LNCAP (cell line): ENCODE measurements at regions not wholly inside any gene's neighbourhood (a gene's known extent, or its start where the extent isn't known, plus 50 kb on each side); places are given as distances from the start of the nearest gene placed in this dataset.

Source experiments
- TF ChIP-seq, protein P1 (sequence below): fragments of 450-650 bp; IDR thresholded peaks from 2 replicates; pipeline ENCODE4 v1.5.1; 2017; ENCODE audit warnings: mild to moderate bottlenecking

DNA sequence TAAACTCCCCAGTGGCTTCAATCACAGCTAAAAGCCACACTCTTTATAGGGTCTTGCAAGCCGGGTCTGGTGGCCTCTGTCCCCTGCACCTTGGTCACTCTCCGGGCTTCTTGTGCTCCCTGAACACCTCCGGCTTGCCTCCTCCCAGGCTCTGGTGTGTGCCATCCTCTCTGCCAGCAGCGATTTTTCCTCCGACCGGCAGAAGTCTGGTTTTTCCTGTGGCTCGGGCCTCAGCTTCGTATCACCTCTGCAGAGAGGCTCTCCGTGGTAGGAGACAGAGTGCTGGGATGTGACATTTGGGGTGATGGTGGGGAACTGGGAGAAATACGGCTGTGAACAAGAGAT is 58.8 kb upstream of the HPCAL1 start:
- TF ChIP-seq, protein P1, sequence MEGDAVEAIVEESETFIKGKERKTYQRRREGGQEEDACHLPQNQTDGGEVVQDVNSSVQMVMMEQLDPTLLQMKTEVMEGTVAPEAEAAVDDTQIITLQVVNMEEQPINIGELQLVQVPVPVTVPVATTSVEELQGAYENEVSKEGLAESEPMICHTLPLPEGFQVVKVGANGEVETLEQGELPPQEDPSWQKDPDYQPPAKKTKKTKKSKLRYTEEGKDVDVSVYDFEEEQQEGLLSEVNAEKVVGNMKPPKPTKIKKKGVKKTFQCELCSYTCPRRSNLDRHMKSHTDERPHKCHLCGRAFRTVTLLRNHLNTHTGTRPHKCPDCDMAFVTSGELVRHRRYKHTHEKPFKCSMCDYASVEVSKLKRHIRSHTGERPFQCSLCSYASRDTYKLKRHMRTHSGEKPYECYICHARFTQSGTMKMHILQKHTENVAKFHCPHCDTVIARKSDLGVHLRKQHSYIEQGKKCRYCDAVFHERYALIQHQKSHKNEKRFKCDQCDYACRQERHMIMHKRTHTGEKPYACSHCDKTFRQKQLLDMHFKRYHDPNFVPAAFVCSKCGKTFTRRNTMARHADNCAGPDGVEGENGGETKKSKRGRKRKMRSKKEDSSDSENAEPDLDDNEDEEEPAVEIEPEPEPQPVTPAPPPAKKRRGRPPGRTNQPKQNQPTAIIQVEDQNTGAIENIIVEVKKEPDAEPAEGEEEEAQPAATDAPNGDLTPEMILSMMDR, result no peak

DNA sequence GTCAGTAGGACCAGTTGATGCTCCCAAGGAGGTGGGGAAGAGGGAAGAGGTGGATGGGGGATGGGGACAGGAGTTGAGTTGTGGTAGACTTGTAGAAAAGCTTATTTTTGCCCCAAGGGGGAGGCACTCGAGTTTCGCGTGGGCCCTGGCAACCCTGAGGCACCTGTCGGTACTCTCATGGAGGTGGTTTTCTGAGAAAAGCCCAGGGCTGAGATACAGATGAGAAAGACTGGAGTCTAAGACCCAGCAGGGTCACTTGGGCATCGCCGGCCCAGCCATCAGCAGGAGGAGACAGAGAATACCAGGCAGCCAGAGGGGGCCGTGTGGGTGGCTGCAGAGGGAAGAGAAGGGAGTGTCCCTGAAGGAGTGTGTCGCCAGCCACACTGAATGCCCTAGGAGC is 57.7 kb upstream of the HPCAL1 start:
- TF ChIP-seq, protein P1, result no peak

DNA sequence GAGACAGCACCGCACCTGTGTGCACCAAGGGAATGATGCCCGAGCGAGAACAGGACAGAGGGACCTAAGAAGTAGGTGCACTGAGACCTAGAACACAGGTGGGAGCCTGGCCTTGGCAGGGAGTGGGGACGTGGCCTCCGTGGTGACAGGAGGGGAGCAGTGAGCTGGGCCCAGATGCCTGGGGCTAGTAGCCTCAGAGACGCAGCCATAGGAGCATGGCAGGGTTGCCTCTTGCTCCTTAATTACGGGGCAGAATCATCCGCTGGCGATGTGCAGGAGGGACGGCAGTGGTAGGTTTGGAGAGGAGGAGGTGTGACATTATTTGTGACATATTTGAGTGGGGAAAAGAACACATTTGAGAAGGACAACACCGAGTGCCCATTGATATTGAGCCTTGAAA is 57.0 kb upstream of the HPCAL1 start:
- TF ChIP-seq, protein P1, result no peak

DNA sequence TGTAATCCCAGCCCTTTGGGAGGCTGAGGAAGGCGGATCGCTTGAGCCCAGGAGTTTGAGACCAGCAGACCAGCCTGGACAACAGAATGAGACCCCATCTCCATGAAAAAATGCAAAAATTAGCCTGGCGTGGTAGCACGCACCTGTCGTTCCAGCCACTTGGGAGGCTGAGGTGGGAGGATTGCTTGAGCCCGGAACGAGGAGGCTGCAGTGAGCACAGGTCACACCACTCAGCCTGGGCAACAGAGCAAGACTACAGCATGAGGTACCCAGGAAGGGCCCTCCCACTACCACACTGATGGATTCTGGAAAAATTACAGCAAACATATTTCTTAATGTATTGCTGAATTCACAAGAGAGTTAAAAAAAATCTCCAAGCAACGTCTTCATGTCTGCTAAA is 56.3 kb upstream of the HPCAL1 start:
- TF ChIP-seq, protein P1, result no peak

GRCh38 chr2:10246831-10247230 is 55.9 kb upstream of the HPCAL1 start:
- TF ChIP-seq, protein P1, result no peak

GRCh38 chr2:10249798-10250197 is 52.9 kb upstream of the HPCAL1 start:
- TF ChIP-seq, protein P1, result no peak

DNA sequence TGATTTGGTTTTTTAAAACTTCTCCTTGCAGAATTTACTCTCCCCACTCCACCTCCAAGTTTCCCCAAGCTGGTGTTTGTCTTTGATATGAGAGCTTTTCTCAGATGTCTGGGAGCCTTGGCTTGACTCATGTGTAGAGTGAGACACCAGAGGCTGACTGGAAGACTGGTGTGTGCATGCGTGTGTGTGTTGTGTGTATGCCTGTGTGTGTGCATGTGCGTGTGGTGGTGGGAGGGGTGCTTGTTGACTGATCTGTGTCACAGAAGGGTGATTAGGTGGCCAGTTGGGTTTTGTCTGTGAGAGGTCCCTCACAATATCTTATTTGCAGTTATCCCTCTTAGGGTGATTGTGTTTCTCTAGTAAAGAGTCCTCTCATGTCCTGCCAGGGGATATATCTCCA is 50.5 kb upstream of the HPCAL1 start:
- TF ChIP-seq, protein P1, result no peak

GRCh38 chr2:10252661-10253060 is 50.0 kb upstream of the HPCAL1 start:
- TF ChIP-seq, protein P1, result no peak
